Muscle of leg (tissue), 3 donors: ENCODE measurements at regions not wholly inside any gene's neighbourhood (a gene's known extent, or its start where the extent isn't known, plus 50 kb on each side); places are given as distances from the start of the nearest gene placed in this dataset.
"Not testable (repeated sequence)": the region's sequence is repeated elsewhere in the genome, so short reads cannot be mapped to it uniquely, and the experiment has no call there.

Experiments
- DNase-seq: peaks from one replicate; pipeline ENCODE4 v3.0.0; 2013
- H3K27ac ChIP-seq: one replicate; pipeline ENCODE4 v1.5.1; 2013; ENCODE audit warnings: mild to moderate bottlenecking, low read length, control low read depth
- H3K27me3 ChIP-seq: one replicate; pipeline ENCODE4 v1.6.1; 2013; ENCODE audit warnings: low read length; ENCODE audit not compliant: control insufficient read depth, insufficient read depth
- H3K36me3 ChIP-seq: one replicate; pipeline ENCODE4 v1.6.1; 2013; ENCODE audit warnings: low read length; ENCODE audit not compliant: control insufficient read depth, insufficient read depth
- H3K4me1 ChIP-seq: one replicate; pipeline ENCODE4 v1.6.1; 2013; ENCODE audit warnings: low read length; ENCODE audit not compliant: control insufficient read depth, insufficient read depth
- H3K4me3 ChIP-seq: one replicate; pipeline ENCODE4 v1.5.1; 2013; ENCODE audit warnings: low read length, control low read depth
- H3K9me3 ChIP-seq: replicated peaks from 2 replicates; pipeline ENCODE4 v1.6.1; 2013; ENCODE audit warnings: low read depth, low read length; ENCODE audit not compliant: control insufficient read depth
- WGBS: methylation state at CpG from one replicate; pipeline ENCODE4 v1.1.5; 2013; ENCODE audit warnings: missing lambda C conversion rate; ENCODE audit not compliant: insufficient coverage; 5-methylcytosine and 5-hydroxymethylcytosine counted together

GRCh38 chr7:150020210-150020609 lies 146.4 kb downstream of the ATP6V0E2 start:
- not testable (repeated sequence) for H3K27ac ChIP-seq, H3K9me3 ChIP-seq, H3K4me3 ChIP-seq, H3K36me3 ChIP-seq, DNase-seq, H3K27me3 ChIP-seq, H3K4me1 ChIP-seq
- no CpG with 5 or more reads among the region's 3 CpGs for WGBS

GRCh38 chr7:150024550-150025490 lies 151.1 kb downstream of the ATP6V0E2 start:
- not testable (repeated sequence) for H3K4me3 ChIP-seq, H3K27ac ChIP-seq, H3K27me3 ChIP-seq, H3K9me3 ChIP-seq, DNase-seq, H3K4me1 ChIP-seq, H3K36me3 ChIP-seq
- no CpG with 5 or more reads among the region's 7 CpGs for WGBS

GRCh38 chr7:150025802-150026201 lies 152.0 kb downstream of the ATP6V0E2 start:
- H3K27me3 ChIP-seq, H3K27ac ChIP-seq, H3K36me3 ChIP-seq, H3K9me3 ChIP-seq, H3K4me3 ChIP-seq, H3K4me1 ChIP-seq: not testable (repeated sequence)
- peak; percentile 25 for DNase-seq
- no CpG with 5 or more reads among the region's 7 CpGs for WGBS

GRCh38 chr7:150028344-150029012 lies 154.7 kb downstream of the ATP6V0E2 start:
- not testable (repeated sequence) for H3K27ac ChIP-seq, DNase-seq, H3K27me3 ChIP-seq, H3K9me3 ChIP-seq, H3K4me1 ChIP-seq, H3K36me3 ChIP-seq, H3K4me3 ChIP-seq
- 17% methylated on average over 1 of the region's 13 CpGs for WGBS

- H3K9me3 ChIP-seq, H3K27ac ChIP-seq, DNase-seq, H3K27me3 ChIP-seq, H3K36me3 ChIP-seq, H3K4me1 ChIP-seq, H3K4me3 ChIP-seq: not testable (repeated sequence)
- WGBS = no CpG with 5 or more reads among the region's 6 CpGs
Observed at GRCh38 chr7:150029013-150029389, 155.2 kb downstream of the ATP6V0E2 start.

GRCh38 chr7:150031733-150032132 lies 158.0 kb downstream of the ATP6V0E2 start:
- H3K36me3 ChIP-seq, DNase-seq, H3K27ac ChIP-seq, H3K4me3 ChIP-seq, H3K27me3 ChIP-seq, H3K4me1 ChIP-seq, H3K9me3 ChIP-seq: not testable (repeated sequence)
- WGBS = no CpG with 5 or more reads among the region's 3 CpGs

- H3K27me3 ChIP-seq, DNase-seq, H3K36me3 ChIP-seq, H3K4me3 ChIP-seq, H3K27ac ChIP-seq, H3K9me3 ChIP-seq, H3K4me1 ChIP-seq: not testable (repeated sequence)
- 100% methylated on average over 4 of the region's 23 CpGs for WGBS
Observed at GRCh38 chr7:150033711-150034110, 159.9 kb downstream of the ATP6V0E2 start.

GRCh38 chr7:150035769-150036168 lies 162.0 kb downstream of the ATP6V0E2 start:
- not testable (repeated sequence) for H3K9me3 ChIP-seq, H3K36me3 ChIP-seq, H3K27ac ChIP-seq, H3K27me3 ChIP-seq, H3K4me1 ChIP-seq, H3K4me3 ChIP-seq, DNase-seq
- WGBS = 84% methylated on average over 9 of the region's 21 CpGs

- no CpG with 5 or more reads among the region's 16 CpGs for WGBS
- H3K4me3 ChIP-seq, H3K27me3 ChIP-seq, H3K36me3 ChIP-seq, H3K27ac ChIP-seq, H3K9me3 ChIP-seq, H3K4me1 ChIP-seq, DNase-seq: not testable (repeated sequence)
Observed at GRCh38 chr7:150039061-150039460, 165.3 kb downstream of the ATP6V0E2 start.

GRCh38 chr7:150042281-150042680 lies 168.5 kb downstream of the ATP6V0E2 start:
- not testable (repeated sequence) for H3K4me1 ChIP-seq, H3K9me3 ChIP-seq, DNase-seq, H3K27me3 ChIP-seq, H3K36me3 ChIP-seq, H3K4me3 ChIP-seq, H3K27ac ChIP-seq
- WGBS = 100% methylated on average over 1 of the region's 20 CpGs
